GM19351 (cell line): ENCODE measurements at regions not wholly inside any gene's neighbourhood (a gene's known extent, or its start where the extent isn't known, plus 50 kb on each side); places are given as distances from the start of the nearest gene placed in this dataset.

ENCODE experiments used
- ATAC-seq: cut with Tn5 transposase; IDR thresholded peaks from one replicate; pipeline ENCODE4 v1.9.1; 2021; ENCODE audit warnings: mild to moderate bottlenecking, moderate library complexity; ENCODE audit not compliant: unreplicated experiment

DNA sequence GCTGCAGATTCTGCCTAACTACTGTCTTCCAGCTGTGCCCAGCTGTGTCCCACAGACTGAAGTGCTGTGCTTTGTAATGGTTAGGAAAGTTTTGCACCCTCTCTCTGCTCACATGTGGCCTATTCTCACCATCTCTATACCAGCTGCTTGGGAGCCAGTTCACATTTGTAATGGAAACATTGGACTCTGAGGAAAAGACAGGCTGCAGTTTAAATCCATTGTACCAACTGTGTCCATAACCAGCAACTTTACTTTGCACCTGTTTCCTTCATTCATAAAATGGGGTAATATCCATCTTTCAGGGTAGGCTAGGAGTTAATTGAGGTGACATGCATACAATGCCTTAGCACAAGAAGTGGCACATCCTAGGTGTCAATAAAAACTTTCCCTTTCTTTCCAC, 344.0 kb downstream of the TNS1 start:
- ATAC-seq = no peak

DNA sequence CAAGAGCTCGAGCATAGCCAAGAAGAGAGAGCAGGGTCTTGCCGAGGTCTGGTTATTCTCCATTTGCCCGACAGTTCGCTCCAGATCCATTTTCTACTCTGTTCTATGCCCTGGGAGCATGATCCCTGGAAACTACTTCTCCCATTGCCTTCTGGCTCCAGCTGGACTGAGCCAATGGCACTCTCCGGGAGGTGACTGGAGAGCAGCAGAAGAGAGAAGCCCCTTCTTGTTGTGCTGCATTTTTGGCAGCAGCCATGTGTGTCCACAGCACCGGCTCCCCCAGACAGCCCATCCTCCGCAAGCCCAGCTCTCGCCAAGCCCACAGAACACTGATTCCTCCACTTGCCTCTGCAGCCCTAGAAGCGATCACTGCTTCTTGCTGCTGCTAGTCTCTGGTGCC, 345.5 kb downstream of the TNS1 start:
- ATAC-seq = no peak

DNA sequence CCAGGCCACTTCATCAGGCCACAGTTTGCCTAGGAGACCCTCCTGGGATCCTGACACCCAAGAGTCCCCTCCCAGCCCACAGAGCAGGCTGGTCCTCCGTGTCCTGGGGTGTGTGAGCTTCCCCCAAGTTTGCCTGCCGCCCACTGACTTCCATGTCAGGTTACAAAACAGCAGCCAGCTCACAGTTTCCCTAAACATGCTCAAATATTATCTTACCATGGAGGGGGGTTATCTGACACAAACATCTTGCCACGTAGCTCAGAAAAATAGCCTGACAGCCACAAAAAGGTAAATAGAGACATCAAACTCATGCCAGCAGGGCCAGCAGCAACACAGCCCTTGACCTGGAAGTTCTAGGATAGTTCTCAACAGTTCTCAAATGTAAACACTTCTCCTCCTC, 346.5 kb downstream of the TNS1 start:
- no peak for ATAC-seq

DNA sequence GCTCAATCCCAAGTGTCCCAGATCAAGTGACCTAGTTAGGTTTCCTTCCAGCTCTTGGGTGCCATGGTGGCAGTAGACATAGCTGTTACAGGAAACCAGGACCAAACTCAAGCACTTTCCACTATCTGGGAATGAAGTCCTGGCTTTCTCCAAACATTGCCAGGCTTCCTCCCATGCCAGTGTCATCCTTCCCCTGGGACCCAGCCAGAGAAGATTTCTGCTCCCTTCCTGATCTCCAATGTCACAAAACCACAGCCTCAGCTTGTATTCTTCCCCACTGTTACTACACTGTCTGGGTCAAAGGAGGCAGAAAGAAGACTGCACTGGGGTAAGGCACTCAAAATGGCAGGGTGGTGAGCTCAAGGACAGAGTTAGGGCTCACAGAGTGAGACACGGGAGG, 347.1 kb downstream of the TNS1 start:
- no peak for ATAC-seq

DNA sequence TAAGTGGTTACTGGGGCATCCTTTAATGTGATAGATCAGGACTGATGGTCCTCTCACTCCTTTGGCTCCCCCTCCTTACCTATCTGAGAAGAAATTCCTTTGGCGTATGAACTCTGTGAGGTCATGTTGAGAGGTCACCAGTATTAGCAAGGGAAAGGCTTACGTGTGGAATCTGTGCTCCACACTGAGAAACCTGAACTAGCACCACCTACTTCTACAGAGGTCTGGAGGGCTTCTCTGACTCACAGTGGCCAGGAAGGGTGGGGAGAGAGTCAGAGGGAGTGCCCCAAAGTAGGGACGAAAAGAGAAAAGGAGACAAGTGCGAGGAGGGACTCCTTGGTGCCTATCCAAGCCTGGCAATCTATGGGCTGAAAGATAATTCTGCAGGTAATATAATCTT, 348.6 kb downstream of the TNS1 start:
- ATAC-seq = no peak

DNA sequence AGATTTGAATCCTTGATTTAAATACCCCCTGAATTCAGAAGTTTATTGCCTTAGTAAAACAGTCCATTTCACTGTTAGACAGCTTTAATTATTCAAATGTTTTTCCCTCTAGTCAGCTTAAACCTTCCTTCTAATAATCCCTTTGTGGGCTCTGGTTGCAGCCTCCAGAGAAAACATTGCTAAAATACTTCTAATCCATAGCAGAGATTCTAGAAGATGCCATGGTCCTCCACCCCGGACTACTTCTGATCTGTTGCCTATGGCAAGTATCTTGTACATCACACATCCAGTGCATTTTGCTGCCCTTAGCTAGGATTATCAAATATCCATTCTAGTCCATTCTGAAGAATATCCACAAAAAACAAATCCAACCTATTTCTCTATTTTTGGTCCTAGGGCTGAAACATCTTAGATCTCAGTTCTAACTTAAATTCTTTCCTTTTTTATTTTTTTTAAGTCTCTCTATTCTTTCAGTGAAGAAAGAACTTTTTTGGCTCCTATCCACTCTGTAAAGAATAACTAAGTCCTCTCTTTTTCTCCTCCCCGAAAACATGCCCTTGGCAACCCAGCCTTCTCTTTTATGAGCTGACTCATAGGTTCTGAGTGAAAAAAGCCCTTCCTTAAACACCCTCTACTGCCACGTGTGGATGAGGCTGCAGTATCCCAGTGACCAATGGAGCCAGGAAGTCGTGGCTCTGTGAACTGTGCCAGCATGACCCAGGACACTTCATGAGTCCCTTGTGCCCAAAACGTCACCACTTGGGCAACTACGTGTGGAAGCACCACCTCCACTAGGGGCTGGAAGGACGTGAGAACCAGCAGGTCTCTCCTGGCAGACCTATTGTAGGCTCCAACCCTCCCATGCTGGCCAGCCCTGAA, 349.8 kb downstream of the TNS1 start:
- no peak for ATAC-seq

DNA sequence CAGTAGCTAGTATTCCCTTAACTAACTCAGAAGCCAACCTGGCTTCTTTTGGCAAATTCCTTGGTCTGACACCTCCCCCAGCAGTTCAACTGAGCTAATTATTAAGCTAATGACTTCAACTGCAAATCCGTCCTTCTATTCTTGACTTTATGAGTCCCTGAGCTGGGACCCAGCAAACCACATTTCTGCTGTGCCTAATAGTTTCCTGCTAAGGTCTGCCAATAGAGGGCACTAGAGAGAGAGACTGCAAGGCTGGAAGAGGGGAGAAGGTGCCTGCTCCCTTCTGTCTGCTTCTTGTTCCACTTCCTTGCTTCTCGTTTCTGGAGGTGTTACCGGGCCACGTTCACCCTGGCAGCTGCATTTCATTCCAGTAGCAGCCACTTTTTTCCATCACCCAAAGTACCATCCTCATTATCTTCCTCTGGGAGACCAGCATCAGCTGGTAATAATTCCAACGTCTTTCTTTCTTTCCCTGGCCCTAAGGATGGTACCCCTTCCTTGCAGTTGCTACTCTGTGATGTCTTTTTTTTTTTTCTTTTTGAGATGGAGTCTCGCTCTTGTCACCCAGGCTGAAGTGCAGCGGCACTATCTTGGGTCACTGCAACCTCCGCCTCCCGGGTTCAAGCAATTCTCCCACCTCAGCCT, 352.0 kb downstream of the TNS1 start:
- no peak for ATAC-seq

DNA sequence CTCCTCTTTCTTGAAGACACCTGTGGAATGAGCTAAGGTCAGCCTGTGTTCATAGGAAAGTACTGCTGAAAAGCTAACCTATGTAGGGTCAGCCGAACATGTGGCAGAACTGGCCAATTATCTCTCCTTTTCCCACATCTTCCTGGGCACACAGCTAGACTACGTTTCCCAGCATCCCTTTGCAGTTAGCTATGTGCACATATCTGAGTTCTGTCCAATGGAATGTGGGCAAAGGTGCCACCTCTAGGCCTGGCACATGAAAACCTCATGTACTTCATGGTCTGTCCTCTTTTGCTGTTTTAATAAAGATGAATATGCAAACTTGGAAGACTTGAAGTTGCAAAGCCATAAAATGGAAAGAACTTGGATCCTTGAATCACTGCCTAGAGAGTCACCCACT, 352.6 kb downstream of the TNS1 start:
- ATAC-seq = no peak

DNA sequence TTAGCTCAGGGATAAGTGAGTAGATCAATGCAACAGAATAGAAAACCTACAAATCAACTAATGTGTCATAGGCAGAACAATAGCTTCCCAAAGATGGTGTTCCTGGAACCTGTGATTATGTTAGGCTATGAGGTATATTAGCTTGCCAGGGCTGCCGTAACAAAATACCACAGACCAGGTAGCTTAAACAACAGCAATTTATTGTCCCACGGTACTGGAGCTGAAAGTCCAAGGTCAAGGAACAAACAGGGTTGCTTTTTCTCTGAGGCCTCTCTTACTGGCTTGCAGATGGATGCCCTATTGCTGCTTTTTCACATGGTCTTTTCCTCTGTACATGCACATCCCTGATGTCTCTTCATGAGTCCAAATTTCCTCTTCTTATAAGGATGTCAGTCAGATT, 354.9 kb downstream of the TNS1 start:
- no peak for ATAC-seq

DNA sequence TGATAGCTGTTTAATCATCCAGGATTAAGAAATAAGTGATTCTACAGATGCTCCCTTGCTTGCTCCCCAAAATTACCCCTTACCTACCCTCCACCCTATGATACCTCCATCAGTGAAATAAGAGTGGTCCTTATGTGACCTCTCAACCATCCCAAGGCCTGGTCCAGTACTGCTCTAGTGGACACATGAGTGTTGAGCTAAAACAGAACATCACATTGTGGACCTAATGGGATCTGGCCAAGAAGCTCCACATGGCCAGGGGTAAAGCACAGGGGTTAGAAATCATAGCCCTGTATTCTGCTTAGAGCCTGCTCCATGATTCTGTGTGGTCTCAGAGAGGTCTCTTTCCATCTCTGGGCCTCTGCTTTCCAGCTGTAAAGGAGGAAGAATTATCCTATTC, 355.6 kb downstream of the TNS1 start:
- no peak for ATAC-seq

DNA sequence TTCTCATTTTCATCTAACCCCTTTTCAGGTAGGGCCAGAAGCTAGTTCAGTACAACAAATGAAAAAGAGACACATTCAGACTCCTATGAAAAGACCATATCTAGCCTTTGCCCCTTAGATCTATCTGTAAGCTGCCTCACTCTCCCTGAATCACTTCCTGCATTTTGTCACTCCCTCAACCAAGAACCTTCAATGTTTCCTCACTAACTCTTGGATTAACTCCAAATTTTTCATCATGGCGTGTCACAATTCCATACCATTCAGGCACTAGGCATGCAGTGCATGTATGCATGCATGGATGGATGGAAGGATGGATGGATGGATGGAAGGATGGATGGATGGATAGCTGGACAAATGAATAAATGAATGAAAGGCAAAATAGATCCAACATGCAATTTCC, 356.9 kb downstream of the TNS1 start:
- no peak for ATAC-seq

DNA sequence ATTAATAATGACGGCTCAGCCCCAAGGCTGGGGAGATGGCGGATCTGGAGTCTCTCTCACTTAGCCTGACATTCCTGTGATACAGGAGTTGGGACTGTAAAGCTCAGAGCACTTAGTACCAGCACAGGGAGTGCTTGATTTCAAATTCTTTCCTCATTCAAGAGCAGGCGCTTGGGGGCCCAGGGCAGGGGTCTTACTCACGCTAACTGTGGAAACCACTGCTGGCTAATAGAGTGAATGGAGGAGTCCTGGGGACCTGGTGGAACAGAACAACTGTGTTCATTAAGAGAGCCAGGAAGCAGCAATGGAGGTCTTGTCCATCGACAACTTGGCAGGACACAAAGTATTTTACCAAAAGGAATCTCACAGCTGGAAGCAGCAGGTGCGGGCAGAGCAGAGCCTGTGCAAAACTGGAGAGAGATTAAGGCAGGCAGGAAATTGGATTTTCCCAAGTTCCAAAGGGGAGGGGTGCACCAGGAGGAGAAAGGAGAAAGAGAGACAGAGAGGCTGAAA, 358.9 kb downstream of the TNS1 start:
- ATAC-seq = no peak

DNA sequence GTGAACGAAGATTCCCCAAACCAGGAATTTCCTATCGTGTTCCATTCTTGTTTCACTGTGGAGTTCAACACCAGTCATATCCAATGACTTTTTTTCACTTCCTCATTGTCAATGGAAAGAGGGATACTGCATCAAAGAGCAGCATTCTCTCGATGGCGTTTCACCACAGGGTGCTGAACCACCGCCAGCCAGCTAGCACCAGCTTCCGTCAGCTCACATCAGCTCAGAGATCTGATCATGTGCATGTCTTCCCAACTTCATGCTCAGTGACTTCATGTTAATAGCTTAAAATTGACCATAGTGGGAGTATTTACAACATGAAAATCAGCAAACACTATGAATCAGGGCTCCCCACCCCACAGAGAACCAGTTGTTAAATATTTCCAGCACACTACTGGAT, 359.9 kb downstream of the TNS1 start:
- ATAC-seq = no peak

DNA sequence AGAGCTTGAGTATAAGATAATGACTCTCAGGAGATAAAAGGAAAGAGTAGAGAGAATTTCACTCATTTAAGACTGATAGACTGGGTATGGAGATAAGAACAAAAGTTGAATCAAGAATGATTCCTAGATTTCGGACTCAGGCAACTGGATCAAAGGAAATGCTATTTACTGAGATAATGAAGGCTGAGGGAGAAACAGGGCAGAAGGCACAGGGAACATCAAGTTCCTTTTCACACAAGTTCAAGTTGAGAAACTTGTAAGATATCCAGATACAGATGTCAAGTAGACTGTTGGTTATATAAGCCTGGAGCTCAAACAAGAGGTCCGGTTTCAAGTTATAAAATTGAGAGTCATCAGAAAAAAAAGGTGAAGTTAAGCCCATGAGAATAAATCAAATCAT, 360.8 kb downstream of the TNS1 start:
- no peak for ATAC-seq

DNA sequence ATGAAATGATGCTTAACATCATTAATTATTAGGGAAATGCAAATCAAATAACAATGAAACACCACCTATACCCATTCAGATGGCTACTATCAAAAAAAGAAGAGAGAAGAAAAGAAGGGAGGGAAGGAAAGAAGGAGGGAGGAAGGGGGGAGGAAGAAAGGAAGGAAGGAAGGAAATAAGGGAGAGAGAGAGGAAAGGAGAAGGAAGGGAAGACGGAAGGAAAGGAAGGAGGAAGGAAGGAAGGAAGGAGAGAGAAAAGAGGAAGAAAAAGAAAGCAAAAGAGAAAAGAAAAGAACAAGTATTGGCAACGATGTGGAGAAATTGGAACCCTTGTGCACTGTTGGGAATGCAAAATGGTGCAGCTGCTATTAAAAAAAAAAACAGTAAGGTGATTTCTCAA, 363.3 kb downstream of the TNS1 start:
- ATAC-seq = no peak

DNA sequence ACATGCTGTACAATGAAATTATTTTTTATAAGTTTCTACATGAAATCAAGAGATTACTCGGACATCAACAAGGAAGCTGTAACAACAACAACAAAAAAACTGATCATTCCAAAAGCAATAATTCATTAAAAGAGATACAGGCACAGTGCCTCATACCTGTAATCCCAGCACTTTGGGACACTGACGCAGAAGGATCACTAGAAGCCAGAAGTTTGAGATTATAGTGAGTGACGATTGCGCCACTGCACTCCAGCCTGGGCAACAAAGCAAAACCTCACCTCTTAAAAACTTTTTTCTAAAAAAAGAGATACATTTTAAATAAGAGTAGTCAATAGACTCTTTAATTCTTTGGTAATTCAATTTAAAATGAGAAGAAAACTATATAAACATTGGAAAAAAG, 364.3 kb downstream of the TNS1 start:
- ATAC-seq = no peak

DNA sequence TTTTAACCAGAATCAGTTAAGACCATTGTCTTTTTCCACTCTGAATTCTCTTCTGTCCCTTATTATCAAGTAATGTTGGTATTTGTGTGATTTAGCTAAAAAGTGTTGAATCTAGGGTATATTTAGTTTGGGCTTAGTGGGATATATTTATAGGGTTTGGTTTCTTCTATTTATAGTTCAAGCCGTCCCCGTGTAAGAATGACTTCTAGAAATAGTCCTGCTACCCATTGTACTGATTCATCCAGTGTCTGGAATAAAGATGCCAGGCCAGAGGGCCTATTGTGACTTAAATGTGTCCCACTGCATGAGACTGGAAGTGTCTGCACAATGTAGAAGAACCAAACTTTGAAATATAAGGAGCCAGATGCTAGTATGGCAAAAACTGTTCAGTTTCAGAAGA, 364.8 kb downstream of the TNS1 start:
- no peak for ATAC-seq

DNA sequence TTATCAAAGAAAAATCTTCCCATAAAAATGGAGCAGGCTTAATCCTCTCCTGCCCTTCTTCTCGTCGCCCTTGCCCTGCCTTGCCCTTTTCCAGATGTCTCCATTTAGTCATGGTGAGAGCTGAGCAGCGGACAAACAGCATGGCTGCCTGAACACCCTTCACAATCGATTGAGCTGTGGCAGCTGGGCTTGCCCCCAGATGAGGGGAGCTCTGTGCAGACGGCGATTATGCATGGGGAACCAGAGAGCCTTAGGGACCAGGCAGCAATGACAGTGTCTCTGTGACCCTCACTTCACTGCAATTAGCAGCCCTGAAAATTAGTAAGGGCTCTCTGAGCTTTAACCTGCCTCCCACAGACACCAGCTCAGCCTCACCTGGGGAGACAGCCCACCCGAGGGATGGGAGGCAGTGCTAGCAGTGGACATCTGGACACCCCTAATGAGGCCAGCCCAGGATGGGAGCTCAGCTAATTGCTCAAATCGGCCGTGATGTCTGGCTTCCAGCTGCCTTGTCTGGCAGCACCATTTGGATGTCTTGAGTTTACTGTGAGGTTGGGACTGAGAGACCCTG, 365.7 kb downstream of the TNS1 start:
- no peak for ATAC-seq

DNA sequence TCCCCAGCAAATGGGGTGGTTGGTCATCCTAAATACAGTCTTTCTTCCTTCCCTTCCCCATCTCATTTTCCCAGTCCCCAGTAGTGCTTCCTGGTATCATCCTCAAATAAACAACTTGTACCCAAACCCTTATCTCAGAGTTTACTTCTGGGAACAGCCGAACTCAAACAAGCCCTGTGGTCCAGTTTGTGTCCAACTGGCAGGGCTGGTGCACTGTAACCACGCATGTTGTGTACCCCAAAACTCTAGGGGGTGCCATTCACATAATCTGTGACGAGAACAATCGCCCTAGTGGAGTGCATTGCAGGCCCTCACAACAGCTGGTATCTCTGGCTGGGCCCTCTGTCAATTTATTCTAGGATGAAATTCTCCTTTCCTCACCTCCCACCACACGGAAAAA, 366.2 kb downstream of the TNS1 start:
- no peak for ATAC-seq

DNA sequence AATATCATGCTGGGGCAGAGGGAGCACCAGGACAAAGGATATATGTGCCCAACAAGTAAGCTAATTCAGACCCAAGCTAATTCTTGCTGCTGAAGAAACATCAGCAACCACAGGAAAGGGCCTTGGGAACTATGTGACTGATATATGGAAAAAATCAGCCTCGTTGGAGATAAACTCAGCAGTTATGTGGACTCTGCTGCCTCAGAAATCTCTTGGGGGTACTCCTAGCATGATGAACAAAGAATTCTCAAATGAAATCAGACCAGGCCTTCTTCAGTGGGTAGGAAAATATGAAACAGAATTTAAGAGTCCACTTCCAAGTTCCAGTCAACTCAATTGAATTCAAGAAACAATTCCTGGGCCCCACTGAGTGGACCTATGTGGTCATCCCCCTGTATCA, 367.9 kb downstream of the TNS1 start:
- ATAC-seq = no peak

DNA sequence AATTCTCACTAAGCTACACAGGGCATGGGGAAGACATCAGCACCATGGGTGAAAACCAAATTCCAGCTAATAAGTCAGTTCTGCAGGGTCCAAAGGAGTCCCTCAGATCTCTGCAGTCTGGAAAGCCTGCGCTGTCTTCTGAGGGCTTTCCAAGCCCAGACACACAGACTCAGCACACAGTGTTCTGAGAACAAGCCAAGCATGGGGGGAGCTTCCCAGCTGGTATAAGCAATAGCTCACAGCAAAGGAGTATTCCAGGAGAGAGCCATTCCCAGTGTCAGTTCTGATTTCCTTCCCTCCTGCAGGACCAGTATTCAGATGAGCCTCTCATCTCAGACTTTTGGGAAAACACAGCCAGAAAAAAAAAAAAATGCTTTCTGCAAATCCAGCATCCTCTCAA, 370.8 kb downstream of the TNS1 start:
- no peak for ATAC-seq

DNA sequence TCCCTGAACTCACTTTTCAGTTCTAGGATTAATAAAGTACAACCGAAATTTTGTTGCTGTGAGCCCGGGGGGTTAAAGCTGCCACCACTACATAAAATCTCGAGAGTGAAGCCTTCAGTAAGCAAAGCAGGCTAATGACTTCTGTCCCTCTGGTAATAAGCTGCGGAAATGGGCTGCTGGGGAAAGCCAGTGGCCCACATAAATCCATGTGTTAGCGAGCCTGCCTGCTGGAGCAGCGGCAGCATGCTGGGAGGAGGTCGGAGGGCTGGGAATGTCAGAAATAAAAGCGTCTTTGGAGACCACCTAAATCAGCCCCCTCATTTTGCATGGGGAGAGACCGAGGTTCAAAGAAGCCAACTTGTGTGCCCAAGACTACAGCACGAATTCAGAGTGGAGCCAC, 371.7 kb downstream of the TNS1 start:
- no peak for ATAC-seq
